ENCODE measurements at regions not wholly inside any gene's neighbourhood (a gene's known extent, or its start where the extent isn't known, plus 50 kb on each side); places are given as distances from the start of the nearest gene placed in this dataset.
A peak's percentile ranks its signal among the peaks of the same experiment; 100 is the strongest.

DNA sequence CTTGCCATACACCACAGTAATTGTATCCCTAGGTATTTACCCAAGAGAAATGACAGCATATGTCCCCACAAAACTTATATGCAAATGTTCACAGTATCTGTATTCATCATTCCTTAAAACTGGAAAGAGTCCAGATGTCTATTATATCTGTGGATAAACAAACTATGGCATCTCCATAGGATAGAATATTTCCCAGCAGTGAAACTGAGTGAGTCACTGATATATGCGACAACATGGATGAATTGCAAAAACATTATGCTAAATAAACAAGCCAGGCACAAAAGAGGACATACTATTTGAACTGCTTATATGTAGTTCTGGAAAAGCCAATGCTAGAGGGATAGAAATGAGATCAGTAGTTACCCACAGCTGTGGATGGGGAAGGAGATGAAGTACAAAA is 359.4 kb upstream of the DSEL start:
- Mint-ChIP-seq H3K9me3 (ENCODE audit: unreplicated experiment) (no peaks in the 10 kb centered on the region), H3K4me3 (ENCODE audit: unreplicated experiment) (no peak overlapping the region), H3K27me3 (ENCODE audit: unreplicated experiment) (no peaks in the 10 kb centered on the region), H3K27ac (ENCODE audit: unreplicated experiment) (peak overlapping the region; percentile 1), H3K4me1 (ENCODE audit: unreplicated experiment) (peaks cover 14% of the 10 kb centered on the region), H3K36me3 (ENCODE audit: unreplicated experiment) (no peaks in the 10 kb centered on the region)
- no peak for DNase-seq (ENCODE audit: extremely low spot score, unreplicated experiment)
- TF ChIP-seq, protein P1, sequence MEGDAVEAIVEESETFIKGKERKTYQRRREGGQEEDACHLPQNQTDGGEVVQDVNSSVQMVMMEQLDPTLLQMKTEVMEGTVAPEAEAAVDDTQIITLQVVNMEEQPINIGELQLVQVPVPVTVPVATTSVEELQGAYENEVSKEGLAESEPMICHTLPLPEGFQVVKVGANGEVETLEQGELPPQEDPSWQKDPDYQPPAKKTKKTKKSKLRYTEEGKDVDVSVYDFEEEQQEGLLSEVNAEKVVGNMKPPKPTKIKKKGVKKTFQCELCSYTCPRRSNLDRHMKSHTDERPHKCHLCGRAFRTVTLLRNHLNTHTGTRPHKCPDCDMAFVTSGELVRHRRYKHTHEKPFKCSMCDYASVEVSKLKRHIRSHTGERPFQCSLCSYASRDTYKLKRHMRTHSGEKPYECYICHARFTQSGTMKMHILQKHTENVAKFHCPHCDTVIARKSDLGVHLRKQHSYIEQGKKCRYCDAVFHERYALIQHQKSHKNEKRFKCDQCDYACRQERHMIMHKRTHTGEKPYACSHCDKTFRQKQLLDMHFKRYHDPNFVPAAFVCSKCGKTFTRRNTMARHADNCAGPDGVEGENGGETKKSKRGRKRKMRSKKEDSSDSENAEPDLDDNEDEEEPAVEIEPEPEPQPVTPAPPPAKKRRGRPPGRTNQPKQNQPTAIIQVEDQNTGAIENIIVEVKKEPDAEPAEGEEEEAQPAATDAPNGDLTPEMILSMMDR (IDR thresholded peaks at IDR 0.05): no peak

DNA sequence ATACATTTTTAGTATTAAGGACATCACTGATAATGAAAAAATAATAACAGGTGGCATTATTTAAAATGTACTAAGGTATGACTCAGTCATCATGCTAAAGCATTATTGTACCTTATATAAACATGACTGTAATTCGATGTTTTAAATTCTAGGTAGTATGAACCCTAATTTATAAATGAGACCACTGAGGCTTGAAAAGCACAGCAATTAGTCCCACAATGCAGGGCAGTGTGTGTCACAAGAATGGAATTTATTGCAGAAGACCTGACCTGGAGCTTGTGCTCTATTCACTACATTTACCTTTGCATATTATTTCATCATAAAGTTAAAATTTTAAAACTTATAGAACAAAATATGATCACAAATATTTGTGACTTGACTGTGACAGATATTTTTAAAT is 358.5 kb upstream of the DSEL start:
- Mint-ChIP-seq H3K4me3 (ENCODE audit: unreplicated experiment) (no peak overlapping the region), H3K27ac (ENCODE audit: unreplicated experiment) (no peak overlapping the region)

DNA sequence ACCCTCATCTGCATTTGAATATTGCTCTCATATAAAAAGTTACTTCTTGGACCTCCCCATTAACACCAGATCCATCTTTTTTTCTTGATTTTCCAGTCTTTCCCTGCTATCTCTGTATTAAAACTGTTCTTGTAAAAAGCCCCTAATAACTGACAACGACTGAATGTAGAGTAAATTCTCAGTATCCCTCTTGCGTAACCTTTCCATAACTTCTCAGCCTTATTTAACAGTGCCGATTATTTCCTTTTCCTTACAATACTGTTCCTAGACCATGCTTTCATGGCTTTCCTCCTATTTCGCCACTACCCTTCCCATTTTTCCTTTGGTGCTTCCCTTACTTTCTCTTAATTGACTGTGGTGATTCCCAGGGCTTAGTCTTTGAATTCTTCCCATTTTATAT is 348.9 kb upstream of the DSEL start:
- Mint-ChIP-seq H3K36me3 (ENCODE audit: unreplicated experiment) (no peaks in the 10 kb centered on the region), H3K27me3 (ENCODE audit: unreplicated experiment) (no peaks in the 10 kb centered on the region), H3K9me3 (ENCODE audit: unreplicated experiment) (no peaks in the 10 kb centered on the region), H3K27ac (ENCODE audit: unreplicated experiment) (peak overlapping the region; percentile 83), H3K4me1 (ENCODE audit: unreplicated experiment) (peaks cover 44% of the 10 kb centered on the region), H3K4me3 (ENCODE audit: unreplicated experiment) (no peak overlapping the region)
- TF ChIP-seq, protein P1 (IDR thresholded peaks at IDR 0.05): no peak
- no peak for DNase-seq (ENCODE audit: extremely low spot score, unreplicated experiment)

More for the DNA sequence above, 358.5 kb upstream of the DSEL start:
- Mint-ChIP-seq H3K27me3 (ENCODE audit: unreplicated experiment) (no peaks in the 10 kb centered on the region), H3K36me3 (ENCODE audit: unreplicated experiment) (no peaks in the 10 kb centered on the region), H3K4me1 (ENCODE audit: unreplicated experiment) (peaks cover 14% of the 10 kb centered on the region), H3K9me3 (ENCODE audit: unreplicated experiment) (no peaks in the 10 kb centered on the region)
- no peak for DNase-seq (ENCODE audit: extremely low spot score, unreplicated experiment)
- TF ChIP-seq, protein P1 (IDR thresholded peaks at IDR 0.05): no peak

DNA sequence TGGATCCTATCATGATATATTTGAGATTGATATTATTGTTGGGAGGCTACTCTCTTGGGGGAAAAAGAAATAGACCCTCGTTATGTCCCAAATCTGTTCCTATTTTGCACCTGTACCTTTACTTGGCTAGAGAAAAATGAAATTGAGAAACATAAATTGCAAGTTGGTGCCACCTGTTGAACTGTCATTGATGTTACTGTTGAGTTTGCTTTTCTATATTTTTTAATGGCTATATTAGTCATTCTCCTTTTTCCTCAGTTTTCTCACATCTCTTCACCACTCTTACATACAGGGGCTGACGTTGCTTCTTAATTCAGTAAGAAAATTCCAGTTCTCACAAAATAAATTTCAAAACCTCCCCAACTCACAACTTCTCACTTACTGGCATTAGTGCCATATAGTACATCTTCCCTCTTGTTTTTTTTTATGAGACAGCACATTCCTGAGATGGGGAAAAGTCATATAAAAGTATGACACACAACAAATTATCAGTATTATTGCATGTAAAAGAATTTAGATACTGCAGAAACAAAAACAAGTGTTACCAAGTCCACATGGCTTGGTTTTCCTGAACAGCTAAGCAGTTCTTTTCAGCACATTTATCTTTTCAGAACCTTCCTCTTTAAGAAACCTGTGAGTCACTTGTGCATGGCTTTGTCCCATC is 348.3 kb upstream of the DSEL start:
- Mint-ChIP-seq H3K27ac (ENCODE audit: unreplicated experiment) (peak overlapping the region; percentile 83), H3K4me1 (ENCODE audit: unreplicated experiment) (peaks cover 50% of the 10 kb centered on the region), H3K36me3 (ENCODE audit: unreplicated experiment) (no peaks in the 10 kb centered on the region), H3K9me3 (ENCODE audit: unreplicated experiment) (no peaks in the 10 kb centered on the region), H3K27me3 (ENCODE audit: unreplicated experiment) (no peaks in the 10 kb centered on the region), H3K4me3 (ENCODE audit: unreplicated experiment) (no peak overlapping the region)
- DNase-seq (ENCODE audit: extremely low spot score, unreplicated experiment): no peak
- TF ChIP-seq, protein P1 (IDR thresholded peaks at IDR 0.05): peak; percentile 39

DNA sequence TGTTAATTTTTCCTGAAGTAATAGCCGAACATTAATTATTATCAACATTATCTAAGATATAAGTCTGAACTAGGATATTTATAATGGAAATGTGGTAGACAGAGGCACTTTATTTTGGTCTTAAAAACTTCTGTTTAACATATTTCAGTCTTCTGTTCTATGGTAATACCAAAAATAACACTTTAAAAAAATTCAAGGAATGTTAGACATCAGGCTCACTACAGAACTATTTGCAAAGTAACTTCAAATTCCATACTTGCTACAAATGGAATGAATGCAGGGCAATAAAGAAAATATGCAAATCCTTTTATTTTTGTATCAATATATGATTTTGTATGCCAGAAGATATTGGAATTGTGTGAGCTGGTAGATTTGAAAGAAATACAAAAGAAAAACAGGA is 345.5 kb upstream of the DSEL start:
- no peak for DNase-seq (ENCODE audit: extremely low spot score, unreplicated experiment)
- Mint-ChIP-seq H3K27ac (ENCODE audit: unreplicated experiment) (peak overlapping the region; percentile 62), H3K27me3 (ENCODE audit: unreplicated experiment) (no peaks in the 10 kb centered on the region), H3K36me3 (ENCODE audit: unreplicated experiment) (no peaks in the 10 kb centered on the region), H3K9me3 (ENCODE audit: unreplicated experiment) (peaks cover 6% of the 10 kb centered on the region), H3K4me3 (ENCODE audit: unreplicated experiment) (no peak overlapping the region), H3K4me1 (ENCODE audit: unreplicated experiment) (peaks cover 50% of the 10 kb centered on the region)
- TF ChIP-seq, protein P1 (IDR thresholded peaks at IDR 0.05): no peak
